SK-N-DZ (cell line): ENCODE measurements at regions not wholly inside any gene's neighbourhood (a gene's known extent, or its start where the extent isn't known, plus 50 kb on each side); places are given as distances from the start of the nearest gene placed in this dataset.

Experiments used
- DNase-seq: peaks from one replicate; pipeline ENCODE4 v3.0.0-alpha.2; 2015; ENCODE audit warnings: low spot score

DNA sequence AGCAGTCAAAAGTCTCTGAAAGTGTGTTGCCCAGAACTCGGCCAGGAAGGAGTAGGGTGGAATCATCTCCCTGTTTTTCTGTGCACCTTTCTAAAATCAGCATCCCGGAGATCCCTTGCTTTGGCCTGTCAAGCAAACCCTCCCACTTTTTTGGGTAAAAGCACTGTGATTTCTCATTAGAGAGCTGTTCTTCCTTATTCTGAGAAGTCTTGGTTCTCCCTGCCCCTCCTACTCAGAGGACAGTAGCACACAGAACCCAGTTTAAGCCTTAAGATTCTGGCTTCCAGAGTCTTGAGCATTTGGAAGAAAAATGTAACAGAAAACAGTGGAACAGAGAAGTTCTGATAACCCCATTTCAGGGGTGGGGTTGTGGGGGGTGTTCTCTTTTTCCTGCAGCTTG, 52.6 kb upstream of the KATNAL1 start:
- no peak for DNase-seq

DNA sequence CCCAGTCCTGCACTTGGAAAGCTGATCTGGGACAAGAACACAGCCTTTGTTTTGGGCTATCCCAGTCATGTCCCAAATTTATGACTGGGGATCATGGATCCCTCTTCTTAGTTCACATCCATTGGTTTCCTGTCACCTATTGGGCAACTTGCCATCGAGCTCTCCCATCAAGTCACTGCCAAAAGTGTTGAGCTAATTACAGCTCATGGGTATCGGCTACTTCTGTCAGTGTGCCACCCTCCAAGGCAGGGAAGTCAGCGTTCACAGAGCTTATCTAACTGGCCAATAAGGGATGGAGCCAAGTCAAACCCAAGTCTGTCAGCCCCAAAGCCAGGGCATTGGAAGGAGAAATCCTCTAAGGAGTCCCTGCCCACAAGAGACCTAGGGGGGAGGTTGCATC, 53.2 kb upstream of the KATNAL1 start:
- DNase-seq: no peak

DNA sequence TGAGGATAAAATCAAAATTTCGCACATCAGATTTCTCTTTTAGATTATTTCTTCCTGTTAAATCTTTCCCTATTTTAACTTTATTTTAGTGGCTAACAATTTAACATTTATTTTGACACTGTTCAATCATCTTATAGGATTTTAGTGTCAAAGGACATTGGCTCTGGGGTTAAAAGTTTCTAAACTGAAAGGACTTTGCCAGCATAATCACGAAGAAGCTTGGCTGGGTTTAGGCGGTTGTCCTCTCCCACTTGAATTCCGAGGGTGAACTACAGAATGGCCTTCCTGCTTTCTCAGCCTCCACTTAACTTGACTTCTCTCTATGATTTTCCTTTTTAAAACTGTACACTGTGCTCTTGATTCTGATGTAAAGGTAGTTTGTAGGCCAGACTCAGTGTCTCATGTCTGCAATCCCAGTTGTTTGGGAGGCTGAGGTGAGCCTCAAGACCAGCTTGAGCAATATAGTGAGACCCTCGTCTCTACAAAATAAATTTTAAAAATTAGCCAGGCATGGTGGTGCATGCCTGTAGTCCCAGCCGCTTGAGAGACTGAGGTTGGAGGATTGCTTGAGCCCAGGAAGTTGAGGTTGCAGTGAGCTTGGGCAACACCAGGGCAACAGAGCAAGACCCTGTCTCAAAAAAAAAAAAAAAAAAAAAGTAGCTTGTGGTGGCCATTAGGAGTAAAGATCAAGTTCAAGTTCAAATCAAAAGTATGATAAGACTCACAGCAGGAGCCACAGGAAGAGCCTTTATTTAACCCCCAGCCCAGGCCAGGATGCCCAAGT, 54.8 kb upstream of the KATNAL1 start:
- no peak for DNase-seq

DNA sequence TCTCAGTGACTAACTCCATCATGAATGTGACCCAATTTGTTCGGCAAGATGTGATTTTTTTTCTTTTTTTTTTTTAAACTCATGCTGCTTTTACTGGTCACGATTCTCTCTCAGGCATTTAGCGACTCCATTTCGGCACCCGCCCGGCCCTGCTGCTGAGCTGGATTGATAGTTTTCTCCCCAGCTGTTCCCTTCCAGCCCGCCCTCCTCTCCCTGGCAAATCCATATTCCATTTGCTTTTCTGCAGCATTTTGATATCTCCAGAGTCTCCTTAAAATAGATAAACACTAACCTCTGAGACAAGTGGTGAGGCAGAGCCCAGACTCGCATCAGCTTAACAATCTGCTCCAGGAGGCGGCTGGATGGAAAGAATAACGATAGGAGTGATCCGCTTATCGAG, 55.5 kb upstream of the KATNAL1 start:
- peak; percentile 35 for DNase-seq

DNA sequence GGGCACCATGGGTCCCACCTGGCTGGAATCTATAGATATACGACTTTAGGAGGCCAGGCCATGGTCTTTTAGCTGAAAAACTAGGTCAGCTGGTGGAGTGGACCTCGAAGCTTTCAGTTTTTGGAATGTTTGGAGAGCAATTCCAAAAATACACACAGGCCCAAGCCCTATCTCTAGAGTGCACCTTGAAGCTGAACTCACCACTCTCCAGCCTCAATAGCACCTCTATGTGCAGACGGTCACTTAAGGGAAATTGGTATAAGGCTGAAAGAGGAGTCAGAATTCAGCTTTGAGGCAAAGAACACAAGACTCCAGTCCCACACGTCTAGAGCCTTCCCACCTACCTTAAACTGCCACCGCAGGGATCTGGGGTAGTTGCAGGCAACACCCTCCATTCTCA, 56.4 kb upstream of the KATNAL1 start:
- DNase-seq: peak; percentile 23

DNA sequence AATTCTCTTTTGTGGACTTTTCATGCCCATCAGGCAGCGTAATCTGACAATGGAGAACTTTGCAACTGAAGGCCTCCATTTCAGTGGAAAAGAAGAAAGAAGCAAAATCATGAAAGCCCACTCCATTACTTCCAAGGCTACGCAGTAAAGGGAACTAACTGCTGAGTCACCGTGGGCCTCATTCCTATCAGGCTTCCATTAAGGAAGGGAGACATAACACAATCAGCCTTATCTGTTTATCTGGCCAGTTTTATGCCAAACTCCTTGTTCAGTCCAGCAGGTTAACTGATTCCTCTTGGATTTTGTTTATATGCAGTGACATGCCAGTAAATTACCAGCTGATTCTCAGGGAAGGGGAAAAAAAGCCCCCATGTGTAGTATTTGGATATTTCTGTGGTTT, 56.8 kb upstream of the KATNAL1 start:
- peak; percentile 78 for DNase-seq

DNA sequence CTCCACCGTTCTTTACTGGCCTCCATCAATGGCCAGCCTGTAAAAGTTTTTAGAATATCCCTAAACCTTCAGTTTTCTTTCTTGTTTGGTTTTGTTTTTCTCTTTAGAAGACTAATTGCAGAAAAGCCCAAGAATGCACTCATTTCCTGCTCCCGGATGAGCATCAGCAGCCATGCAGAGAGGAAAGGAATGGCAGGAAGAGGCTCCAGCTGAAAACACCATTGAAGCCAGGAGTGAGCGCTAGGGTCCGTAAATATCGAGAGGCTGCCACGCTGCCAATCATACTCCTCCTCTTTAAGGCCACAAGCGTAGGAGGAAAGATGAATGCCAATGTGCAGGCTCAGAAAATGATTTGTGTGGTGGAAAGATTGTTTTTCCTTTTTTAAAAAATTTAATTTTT, 57.4 kb upstream of the UBE2L5 start:
- DNase-seq: no peak

DNA sequence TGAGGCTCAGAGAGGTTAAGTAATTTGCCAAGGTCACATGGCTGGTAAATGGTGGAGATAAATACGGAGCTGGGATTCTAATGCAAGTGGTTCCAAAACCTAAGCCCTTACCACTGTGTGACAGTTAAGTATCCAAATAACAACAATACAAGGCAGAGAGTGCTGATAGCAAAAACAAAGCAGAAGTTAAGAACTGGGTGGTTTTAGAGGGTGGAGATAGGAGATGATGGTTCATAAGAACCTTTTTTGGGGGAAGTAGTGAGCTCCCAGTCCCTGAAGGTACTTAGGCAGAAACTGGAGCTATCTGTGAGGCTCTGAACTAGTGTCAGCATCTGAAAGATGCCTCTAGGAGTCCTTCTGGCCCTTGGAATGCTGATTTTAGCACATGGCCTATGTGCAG, 56.2 kb upstream of the UBE2L5 start:
- DNase-seq: no peak

DNA sequence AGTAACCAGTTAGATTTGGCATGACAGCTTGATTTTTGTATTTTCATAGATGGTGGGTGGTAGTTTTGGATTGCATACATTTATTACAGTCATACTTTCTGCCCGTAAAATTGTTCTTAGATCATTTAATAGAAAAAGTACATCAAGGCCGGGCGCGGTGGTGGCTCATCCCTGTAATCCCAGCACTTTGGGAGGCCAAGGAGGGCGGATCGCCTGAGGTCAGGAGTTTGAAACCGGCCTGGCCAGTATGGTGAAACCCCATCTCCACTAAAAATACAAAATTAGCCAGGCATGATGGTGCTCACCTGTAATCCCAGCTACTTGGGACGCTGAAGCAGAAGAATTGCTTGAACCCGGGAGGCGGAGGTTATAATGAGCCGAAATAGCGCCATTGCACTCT, 55.0 kb upstream of the UBE2L5 start:
- no peak for DNase-seq

DNA sequence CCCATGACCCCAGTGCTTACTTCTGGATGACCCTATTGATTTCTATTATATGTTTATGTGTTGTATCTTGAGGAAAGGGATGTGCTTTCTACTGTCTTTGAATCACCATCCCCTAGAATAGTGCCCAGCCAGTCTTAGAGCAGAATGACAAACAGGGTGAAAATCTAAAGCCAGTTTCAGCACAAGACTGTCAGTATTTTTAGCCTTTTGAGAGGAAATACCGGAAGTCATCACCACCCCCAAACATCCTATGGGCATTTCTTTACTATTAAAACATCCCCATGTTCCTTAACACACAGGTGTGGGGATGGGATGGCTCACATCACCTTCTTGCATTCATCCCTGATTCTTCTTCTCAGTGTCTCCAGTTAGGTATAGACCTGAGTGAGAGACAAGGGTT, 52.1 kb upstream of the UBE2L5 start:
- no peak for DNase-seq

DNA sequence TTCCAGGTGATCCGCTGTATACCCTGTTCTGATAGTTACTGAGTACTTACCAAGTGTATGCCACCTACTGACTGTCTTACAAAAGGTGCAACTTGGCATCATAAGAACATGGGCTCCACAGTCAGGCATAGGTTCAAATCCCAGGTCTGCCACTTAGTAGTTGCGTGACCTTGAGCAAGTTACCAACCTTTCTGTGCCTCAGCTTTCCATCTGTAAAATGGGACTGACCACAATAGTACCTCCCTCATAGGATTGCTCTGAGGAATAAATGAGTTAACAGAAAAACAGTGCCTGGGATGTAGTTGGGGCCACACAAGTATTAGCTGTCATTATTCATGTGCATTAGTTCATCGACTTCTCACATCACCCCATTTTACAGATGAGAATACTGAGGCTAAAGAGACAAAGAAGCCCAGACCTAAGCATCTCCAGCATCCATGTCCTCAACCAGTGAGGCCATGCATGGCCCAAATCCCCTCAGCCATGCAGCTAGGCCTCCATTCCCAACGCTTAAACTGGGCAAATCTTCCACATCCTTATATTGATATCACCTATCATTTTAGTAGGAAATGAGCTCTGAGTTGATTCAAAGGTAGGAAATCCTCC, 51.3 kb upstream of the UBE2L5 start:
- no peak for DNase-seq

DNA sequence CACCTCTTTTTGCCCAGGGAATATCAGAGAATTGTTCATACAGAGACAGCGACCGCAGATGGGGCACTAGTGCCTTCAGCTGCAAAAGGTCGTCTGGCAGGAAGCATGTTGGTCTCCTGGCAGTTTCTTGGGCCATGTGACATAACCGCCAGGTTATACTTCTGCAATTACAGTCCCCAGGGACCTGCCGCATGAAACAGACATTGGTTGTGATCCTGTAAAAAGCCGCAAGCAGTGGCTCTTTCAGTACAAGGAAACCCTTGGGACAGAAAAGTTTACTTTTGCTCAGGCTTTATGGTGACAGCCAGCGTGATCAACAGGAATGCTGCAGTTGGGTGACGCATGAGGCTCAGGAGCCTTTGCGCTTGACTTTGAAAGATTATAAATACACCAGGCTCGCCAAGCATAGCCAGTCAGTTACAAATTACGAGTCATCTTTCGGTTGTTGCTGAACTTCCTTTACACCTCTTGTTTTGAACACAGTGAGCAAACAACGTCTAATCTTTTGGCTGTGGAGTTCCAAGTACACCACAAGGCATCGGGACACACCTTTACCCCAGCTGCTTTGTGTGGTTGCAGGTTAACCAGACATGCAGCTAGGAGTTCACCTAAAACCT, 50.5 kb upstream of the UBE2L5 start:
- DNase-seq: peak; percentile 76
